Endodermal cell (in vitro differentiated cells): ENCODE measurements at regions not wholly inside any gene's neighbourhood (a gene's known extent, or its start where the extent isn't known, plus 50 kb on each side); places are given as distances from the start of the nearest gene placed in this dataset.
A peak's percentile ranks its signal among the peaks of the same experiment; 100 is the strongest.

Experiments used
- DNase-seq: peaks from one replicate; pipeline ENCODE4 v3.0.0-alpha.2; 2017
- H3K27ac ChIP-seq: 2 replicates; pipeline ENCODE4 v1.5.1; 2013; ENCODE audit warnings: mild to moderate bottlenecking, low read depth, low read length, moderate library complexity
- H3K27me3 ChIP-seq: 2 replicates; pipeline ENCODE4 v1.6.1; 2013; ENCODE audit warnings: mild to moderate bottlenecking, low read length, moderate library complexity; ENCODE audit not compliant: insufficient read depth, control insufficient read depth, poor library complexity, severe bottlenecking
- H3K36me3 ChIP-seq: 2 replicates; pipeline ENCODE4 v1.7.0; 2013; ENCODE audit warnings: mild to moderate bottlenecking, low read length, moderate library complexity; ENCODE audit not compliant: control insufficient read depth, insufficient read depth
- H3K4me1 ChIP-seq: one replicate; pipeline ENCODE4 v1.7.0; 2013; ENCODE audit warnings: low read length; ENCODE audit not compliant: control insufficient read depth, insufficient read depth
- H3K4me3 ChIP-seq: 2 replicates; pipeline ENCODE4 v1.5.1; 2013; ENCODE audit warnings: mild to moderate bottlenecking, low read length, moderate library complexity
- H3K9ac ChIP-seq: 2 replicates; pipeline ENCODE4 v1.6.1; 2013; ENCODE audit warnings: mild to moderate bottlenecking, low read length, moderate library complexity; ENCODE audit not compliant: poor library complexity, severe bottlenecking; ENCODE audit errors: extremely low read depth
- H3K9me3 ChIP-seq: 2 replicates; pipeline ENCODE4 v1.6.1; 2013; ENCODE audit warnings: mild to moderate bottlenecking, low read length, moderate library complexity; ENCODE audit not compliant: control insufficient read depth
- H3K27ac Mint-ChIP-seq: 2 replicates; pipeline ENCODE4 v1.8.0; 2020; ENCODE audit warnings: mixed read lengths
- H3K27me3 Mint-ChIP-seq: 2 replicates; pipeline ENCODE4 v1.8.0; 2021; ENCODE audit warnings: mild to moderate bottlenecking, mixed read lengths; ENCODE audit not compliant: insufficient read depth
- H3K36me3 Mint-ChIP-seq: 2 replicates; pipeline ENCODE4 v1.8.0; 2020; ENCODE audit warnings: low read depth, mixed read lengths
- H3K4me1 Mint-ChIP-seq: 2 replicates; pipeline ENCODE4 v1.8.0; 2020; ENCODE audit warnings: mixed read lengths
- H3K4me3 Mint-ChIP-seq: 2 replicates; pipeline ENCODE4 v1.8.0; 2020; ENCODE audit warnings: mild to moderate bottlenecking, moderate library complexity, mixed read lengths
- H3K9me3 Mint-ChIP-seq: 2 replicates; pipeline ENCODE4 v1.8.0; 2020; ENCODE audit warnings: mild to moderate bottlenecking, mixed read lengths
- WGBS, 2 experiments: methylation state at CpG; one replicate each; pipeline versions ENCODE4 v1.1.5 to v1.1.7; 2013; ENCODE audit warnings: missing lambda C conversion rate in 2 of 2, mixed read lengths in 1 of 2; ENCODE audit not compliant: insufficient coverage in 1 of 2, insufficient read length in 1 of 2; 5-methylcytosine and 5-hydroxymethylcytosine counted together
- TF ChIP-seq, protein P1 (sequence below): fragments of 200-600 bp; sonication (generic); conservative IDR thresholded peaks from 2 replicates; pipeline ENCODE4 v1.5.0; 2021; ENCODE audit warnings: antibody characterized with exemption, mild to moderate bottlenecking

DNA sequence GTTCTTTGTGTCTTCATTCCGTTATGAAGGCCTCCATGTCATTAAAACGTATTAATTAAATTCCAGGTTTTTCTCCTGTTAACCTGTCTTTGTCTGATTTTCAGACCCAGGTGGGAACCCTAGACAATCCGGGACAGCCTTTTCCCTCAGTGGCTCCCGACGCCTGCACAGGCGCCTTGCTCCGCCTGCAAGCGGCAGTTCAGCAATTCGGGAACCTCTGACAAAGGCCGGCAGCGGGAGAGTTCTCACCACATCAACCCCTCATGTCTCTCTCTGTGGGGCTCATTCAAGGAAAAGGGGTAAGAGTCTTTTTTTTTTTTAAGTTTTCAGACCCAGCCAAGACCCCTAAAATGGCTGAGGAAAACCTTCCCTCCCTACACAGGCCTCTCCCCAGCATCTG, 259.8 kb upstream of the SALL3 start:
- Mint-ChIP-seq H3K27me3 (peaks cover 13% of the 10 kb centered on the region), H3K4me3 (no peak overlapping the region), H3K27ac (no peak overlapping the region), H3K9me3 (no peaks in the 10 kb centered on the region), H3K4me1 (peaks cover 6% of the 10 kb centered on the region), H3K36me3 (no peaks in the 10 kb centered on the region)
- Histone ChIP-seq H3K9me3 (no peaks in the 10 kb centered on the region), H3K4me3 (no peak overlapping the region), H3K9ac (no peak overlapping the region), H3K27ac (no peak overlapping the region), H3K4me1 (no peaks in the 10 kb centered on the region), H3K36me3 (no peaks in the 10 kb centered on the region), H3K27me3 (no peaks in the 10 kb centered on the region)
- WGBS, 2 experiments = 86 to 94% methylated on average over 7 to 11 of the region's 11 CpGs
- TF ChIP-seq, protein P1, sequence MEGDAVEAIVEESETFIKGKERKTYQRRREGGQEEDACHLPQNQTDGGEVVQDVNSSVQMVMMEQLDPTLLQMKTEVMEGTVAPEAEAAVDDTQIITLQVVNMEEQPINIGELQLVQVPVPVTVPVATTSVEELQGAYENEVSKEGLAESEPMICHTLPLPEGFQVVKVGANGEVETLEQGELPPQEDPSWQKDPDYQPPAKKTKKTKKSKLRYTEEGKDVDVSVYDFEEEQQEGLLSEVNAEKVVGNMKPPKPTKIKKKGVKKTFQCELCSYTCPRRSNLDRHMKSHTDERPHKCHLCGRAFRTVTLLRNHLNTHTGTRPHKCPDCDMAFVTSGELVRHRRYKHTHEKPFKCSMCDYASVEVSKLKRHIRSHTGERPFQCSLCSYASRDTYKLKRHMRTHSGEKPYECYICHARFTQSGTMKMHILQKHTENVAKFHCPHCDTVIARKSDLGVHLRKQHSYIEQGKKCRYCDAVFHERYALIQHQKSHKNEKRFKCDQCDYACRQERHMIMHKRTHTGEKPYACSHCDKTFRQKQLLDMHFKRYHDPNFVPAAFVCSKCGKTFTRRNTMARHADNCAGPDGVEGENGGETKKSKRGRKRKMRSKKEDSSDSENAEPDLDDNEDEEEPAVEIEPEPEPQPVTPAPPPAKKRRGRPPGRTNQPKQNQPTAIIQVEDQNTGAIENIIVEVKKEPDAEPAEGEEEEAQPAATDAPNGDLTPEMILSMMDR = no peak
- no peak for DNase-seq

DNA sequence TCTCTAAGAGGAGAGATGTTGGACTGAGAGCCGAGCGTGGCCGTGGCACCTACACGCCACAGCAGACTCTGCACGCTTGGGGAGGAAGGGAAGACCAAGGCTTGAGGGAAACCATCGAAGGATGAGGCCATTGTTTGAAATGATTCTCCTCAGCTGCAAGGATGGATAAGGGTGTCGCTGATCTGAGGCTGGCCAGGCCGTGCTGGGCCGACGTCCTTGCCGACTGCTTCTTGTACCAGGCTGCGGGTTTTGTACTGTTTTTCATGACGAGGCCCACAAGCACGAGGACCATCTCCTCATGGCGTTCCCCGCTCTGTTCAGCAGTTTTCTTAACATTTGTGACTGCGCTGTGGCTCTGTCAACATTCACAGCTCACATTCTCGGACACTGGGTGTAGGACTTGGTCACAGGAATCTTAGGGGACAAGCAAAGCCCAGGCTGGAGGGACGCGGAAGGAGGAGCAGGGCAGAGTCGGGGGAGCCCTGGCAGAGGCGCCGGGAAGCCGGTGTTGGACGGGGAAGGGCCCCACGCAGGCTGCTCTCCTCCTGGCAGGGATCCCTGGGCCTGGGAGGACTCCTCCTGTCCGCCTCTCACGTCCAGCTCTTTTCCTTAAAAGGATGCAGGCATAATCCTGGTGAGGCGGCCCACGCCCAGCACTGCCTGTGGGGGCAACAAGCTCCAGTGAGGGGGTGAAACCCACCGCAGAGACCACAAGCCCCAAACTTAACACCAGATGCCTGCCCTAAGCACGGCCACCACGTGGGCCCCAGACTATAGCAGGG, 259.0 kb upstream of the SALL3 start:
- Mint-ChIP-seq H3K27me3 (peaks cover 13% of the 10 kb centered on the region), H3K27ac (no peak overlapping the region), H3K4me1 (peaks cover 6% of the 10 kb centered on the region), H3K36me3 (no peaks in the 10 kb centered on the region), H3K4me3 (no peak overlapping the region), H3K9me3 (no peaks in the 10 kb centered on the region)
- H3K4me3 ChIP-seq = no peak overlapping the region
- H3K9ac ChIP-seq = no peak overlapping the region
- 89 to 91% methylated on average over 22 to 33 of the region's 33 CpGs for WGBS, 2 experiments
- TF ChIP-seq, protein P1 = no peak
- no peak overlapping the region for H3K27ac ChIP-seq
- H3K36me3 ChIP-seq = no peaks in the 10 kb centered on the region
- no peaks in the 10 kb centered on the region for H3K27me3 ChIP-seq
- DNase-seq = no peak
- no peaks in the 10 kb centered on the region for H3K9me3 ChIP-seq
- no peaks in the 10 kb centered on the region for H3K4me1 ChIP-seq

DNA sequence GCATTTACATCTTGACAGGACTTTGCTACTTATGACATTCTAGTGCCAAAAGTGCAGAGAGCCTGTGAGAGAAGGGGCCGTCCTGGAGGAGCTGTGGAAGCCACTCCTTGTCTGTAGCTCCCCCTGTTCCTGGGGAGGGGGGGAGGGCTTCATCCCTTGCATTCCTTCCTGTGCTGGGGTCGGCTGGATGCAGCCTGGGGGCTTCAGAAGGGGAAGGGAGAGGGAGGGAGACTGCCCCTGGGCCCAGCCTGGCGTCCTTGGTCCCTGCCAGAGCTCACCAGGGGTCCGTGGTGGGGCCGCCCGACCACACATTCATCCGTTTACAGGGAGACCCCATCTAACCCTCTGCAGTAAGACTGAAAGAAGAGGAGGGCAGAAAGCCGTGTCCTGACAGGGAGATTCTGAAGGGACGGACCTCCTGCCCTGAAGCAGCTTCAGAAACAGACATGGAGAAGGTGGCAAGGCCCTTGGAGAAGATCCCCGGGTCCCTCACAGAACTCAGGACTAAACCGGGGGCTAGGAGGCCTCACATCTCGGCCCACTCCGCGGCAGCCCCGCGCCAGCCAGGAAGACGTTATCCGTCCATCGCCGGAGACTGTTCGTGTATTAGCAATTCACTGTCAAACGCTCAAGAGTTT, 258.3 kb upstream of the SALL3 start:
- 45 to 54% methylated on average over 16 to 22 of the region's 22 CpGs for WGBS, 2 experiments
- DNase-seq = peak; percentile 53
- Mint-ChIP-seq H3K27ac (no peak overlapping the region), H3K9me3 (no peaks in the 10 kb centered on the region), H3K36me3 (no peaks in the 10 kb centered on the region), H3K27me3 (peaks cover 13% of the 10 kb centered on the region), H3K4me1 (peaks cover 6% of the 10 kb centered on the region), H3K4me3 (no peak overlapping the region)
- Histone ChIP-seq H3K9ac (no peak overlapping the region), H3K27ac (peak overlapping the region; percentile 68), H3K4me3 (no peak overlapping the region), H3K9me3 (no peaks in the 10 kb centered on the region), H3K36me3 (no peaks in the 10 kb centered on the region), H3K4me1 (no peaks in the 10 kb centered on the region), H3K27me3 (no peaks in the 10 kb centered on the region)
- TF ChIP-seq, protein P1 = no peak
